Uterus (tissue), 2 donors: ENCODE measurements at regions not wholly inside any gene's neighbourhood (a gene's known extent, or its start where the extent isn't known, plus 50 kb on each side); places are given as distances from the start of the nearest gene placed in this dataset.

ENCODE experiments used
- CTCF ChIP-seq, 4 experiments: fragments of 200-600 bp in 2 of 4; fragments of 450-650 bp in 2 of 4; sonication (generic) in 2 of 4; IDR thresholded peaks; one replicate each; pipeline ENCODE4 v1.5.1; 2016 to 2019; ENCODE audit warnings: antibody characterized with exemption in 4 of 4, mild to moderate bottlenecking in 2 of 4, moderate library complexity in 1 of 4
- POLR2A ChIP-seq, 2 donors: fragments of 450-650 bp; IDR thresholded peaks; one replicate each; pipeline ENCODE4 v1.6.1; 2016; ENCODE audit warnings: antibody characterized with exemption in 2 of 2, mild to moderate bottlenecking in 1 of 2, moderate library complexity in 1 of 2

- TF ChIP-seq CTCF (IDR thresholded peaks at IDR 0.05) = no peak
- TF ChIP-seq POLR2A (IDR thresholded peaks at IDR 0.05) = no peak
Observed at GRCh38 chr6:88492241-88492640, 326.1 kb upstream of the CNR1 start.
